Stimulated activated naive CD8-positive, alpha-beta T cell treated with anti-CD3 and anti-CD28 coated beads, Interleukin-15, Interleukin-2, amounts not matched to agents 100 U/mL and 50 U/mL, for 24 hours (primary cell): ENCODE measurements at regions not wholly inside any gene's neighbourhood (a gene's known extent, or its start where the extent isn't known, plus 50 kb on each side); places are given as distances from the start of the nearest gene placed in this dataset.

Experiments used
- ATAC-seq: fragments of 150-1000 bp; cut with Tn5 transposase; one replicate; pipeline ENCODE4 v1.10.0; 2021
- DNase-seq: peaks from one replicate; pipeline ENCODE4 v3.0.0; 2021

DNA sequence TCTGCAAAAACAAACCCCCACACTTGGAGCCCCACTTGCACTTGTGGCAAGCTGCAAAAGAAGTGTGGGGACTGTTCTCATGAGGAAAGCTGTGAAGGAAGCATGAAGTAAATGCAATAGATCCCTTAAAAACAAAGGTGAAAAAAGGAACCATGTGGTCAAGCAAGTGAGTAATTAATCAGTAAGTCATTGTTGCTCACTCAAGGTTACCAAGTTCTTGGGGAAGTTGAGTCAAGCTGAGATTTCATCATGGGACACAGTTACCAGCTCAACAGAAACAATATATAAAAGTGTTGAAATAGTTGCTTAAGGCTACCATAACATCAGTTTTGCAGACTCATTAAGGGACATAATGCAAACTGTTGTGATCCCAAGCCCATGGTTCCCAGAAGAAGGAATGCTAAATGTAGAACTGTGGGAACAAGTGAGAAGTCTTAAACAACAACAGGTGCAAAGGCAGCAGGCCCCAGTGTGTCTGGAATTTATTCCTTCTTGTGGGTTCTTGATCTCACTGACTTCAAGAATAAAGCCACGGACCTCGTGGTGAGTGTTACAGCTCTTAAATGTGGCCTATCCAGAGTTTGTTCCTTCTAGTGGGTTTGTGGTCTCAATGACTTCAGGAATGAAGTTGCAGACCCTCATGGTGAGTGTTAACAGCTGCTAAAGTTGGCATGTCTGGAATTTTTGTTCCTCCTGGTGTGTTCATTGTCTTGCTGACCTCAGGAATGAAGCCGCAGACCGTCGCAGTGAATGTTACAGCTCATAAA is 336.3 kb upstream of the RBMY1B start:
- ATAC-seq (no peak), DNase-seq (no peak)

- no peak for DNase-seq
These were observed 335.6 kb upstream of the RBMY1B start for GRCh38 chrY:21175505-21175904.

DNA sequence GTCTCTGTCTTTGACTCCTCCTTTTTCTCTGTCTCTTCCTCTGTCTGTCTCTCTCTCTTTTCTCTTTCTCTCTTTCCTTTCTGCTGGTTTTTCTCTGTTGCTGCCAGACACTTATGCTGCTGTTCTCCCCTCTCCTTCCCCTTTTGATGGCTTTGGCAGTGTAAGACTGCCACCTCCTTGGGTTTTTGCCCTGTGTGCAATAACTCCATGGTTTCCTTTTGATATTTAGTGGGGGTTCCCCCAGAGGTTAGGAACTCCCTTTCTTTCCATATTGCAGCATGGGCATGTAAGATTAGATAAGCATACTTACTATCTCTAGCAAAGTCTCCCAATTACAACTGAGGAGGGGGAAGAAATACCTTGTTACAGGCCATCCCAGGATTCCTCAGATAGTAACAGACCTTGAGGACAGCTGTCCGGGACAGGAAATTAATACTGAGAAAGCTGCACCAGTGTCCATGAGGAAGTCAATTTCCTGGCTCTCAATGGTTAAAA is 333.8 kb upstream of the RBMY1B start:
- ATAC-seq, result no peak
- DNase-seq, result no peak

More at GRCh38 chrY:21175505-21175904, 335.6 kb upstream of the RBMY1B start:
- ATAC-seq, result no peak

DNA sequence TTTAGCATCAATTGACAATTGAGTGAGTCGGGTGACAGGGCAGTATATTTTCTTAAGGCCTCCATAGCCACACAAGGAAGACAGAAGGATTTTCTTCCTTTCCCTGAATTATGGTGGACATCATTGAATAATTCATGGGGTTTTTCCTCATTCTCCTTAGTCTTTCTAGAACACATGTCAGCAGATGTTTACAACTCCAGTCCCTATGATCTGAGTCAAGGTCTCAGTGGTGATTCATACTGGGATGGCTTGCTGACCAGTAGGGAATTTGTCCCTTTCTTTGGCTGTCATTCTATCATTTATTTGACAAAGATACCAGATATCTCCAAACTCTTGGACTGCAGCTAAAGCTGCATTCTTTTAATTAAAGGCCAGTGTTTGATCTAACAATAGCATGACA is 332.9 kb upstream of the RBMY1B start:
- ATAC-seq, result no peak
- no peak for DNase-seq

GRCh38 chrY:21180921-21181320 is 330.2 kb upstream of the RBMY1B start:
- ATAC-seq, result peak; percentile 68
- DNase-seq, result peak; percentile 8

DNA sequence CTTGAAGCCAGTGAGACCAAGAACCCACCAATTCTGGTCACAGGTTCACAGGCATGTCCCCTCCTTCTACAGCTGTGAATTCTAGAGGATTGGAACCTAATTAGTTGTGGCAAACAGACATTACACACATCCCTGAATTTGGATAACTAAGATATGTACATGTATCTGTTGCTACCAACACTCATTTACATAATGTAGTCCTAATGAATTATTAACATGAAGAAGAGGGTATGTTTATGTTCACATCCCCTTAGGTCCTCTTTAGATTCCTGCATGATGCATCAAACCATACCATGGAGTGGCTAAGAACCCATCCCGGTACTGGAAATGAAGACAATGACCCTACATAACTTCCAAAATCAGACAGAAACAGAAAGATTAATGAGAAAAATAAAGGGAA is 326.9 kb upstream of the RBMY1B start:
- ATAC-seq (no peak), DNase-seq (no peak)

- DNase-seq (no peak), ATAC-seq (no peak)
These were observed 325.6 kb upstream of the RBMY1B start for GRCh38 chrY:21185419-21186105.

DNA sequence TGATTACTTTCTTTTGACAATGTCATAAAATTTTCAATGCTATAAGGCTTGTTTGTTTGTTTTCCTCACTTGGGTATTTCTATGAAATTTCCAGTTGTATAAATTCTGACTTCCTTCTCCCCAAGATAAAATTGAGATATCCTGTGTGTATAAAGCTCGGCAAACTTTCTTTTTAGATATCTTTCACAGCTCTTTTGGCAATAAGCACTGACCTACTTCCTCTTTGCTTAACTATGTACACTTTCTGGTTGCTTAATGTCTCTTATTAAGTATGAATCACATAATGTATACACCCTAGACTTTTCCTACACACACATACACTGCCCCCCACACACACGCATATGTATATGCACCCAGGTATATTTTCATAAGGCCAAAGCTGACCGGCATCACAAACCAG is 318.4 kb upstream of the RBMY1B start:
- no peak for ATAC-seq
- DNase-seq, result no peak

- no peak for DNase-seq
- ATAC-seq, result no peak
These were observed 310.9 kb upstream of the RBMY1B start for GRCh38 chrY:21200246-21200645.

GRCh38 chrY:21227849-21228248 is 283.3 kb upstream of the RBMY1B start:
- DNase-seq (no peak), ATAC-seq (no peak)

- peak; percentile 68 for ATAC-seq
- no peak for DNase-seq
These were observed 270.9 kb upstream of the RBMY1B start for GRCh38 chrY:21240221-21240620.

GRCh38 chrY:21240662-21241310 is 270.4 kb upstream of the RBMY1B start:
- DNase-seq (no peak), ATAC-seq (no peak)

GRCh38 chrY:21242793-21243192 is 268.3 kb upstream of the RBMY1B start:
- DNase-seq (no peak), ATAC-seq (no peak)

DNA sequence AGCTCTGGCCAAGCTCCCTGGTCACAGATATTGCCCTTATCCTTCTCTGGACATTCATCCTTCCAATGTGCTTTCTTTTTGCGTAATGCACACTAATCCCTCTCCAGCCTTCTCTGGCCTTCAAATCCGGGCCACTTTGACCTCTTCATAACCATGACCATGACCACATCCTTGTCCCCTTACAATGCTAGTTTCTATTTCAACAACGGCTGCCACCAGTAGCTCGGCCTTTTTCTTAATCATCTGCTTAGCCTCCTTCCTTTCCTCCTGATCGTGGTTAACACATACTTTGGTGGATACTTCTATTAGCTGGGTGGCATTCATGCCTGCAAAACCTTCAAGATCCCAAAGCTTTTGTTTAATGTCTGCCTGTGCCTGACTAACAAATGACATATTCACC is 264.4 kb upstream of the RBMY1B start:
- DNase-seq (no peak), ATAC-seq (no peak)

GRCh38 chrY:21248591-21248990 is 262.5 kb upstream of the RBMY1B start:
- ATAC-seq (peak; percentile 48), DNase-seq (no peak)

GRCh38 chrY:21253455-21254248 is 257.5 kb upstream of the RBMY1B start:
- DNase-seq (no peak), ATAC-seq (no peak)

DNA sequence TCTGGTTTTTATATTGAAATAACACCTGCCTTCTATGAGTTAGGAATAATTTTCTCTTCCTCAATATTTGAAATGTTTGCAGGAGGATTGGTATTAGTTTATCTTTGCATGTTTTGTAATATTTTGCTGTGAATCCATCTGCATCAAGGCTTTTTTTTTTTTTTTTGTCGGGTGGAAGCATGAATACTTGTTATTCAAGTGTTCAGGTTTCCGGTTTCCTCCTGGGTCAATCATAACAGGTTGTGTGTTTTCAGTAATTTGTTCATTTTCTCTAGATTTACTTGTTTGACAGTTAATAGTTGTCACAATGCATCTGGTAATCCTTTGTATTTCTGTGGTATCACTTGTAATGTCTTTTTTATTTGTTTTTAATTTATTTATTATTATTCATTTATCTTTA is 256.7 kb upstream of the RBMY1B start:
- ATAC-seq (no peak), DNase-seq (no peak)

DNA sequence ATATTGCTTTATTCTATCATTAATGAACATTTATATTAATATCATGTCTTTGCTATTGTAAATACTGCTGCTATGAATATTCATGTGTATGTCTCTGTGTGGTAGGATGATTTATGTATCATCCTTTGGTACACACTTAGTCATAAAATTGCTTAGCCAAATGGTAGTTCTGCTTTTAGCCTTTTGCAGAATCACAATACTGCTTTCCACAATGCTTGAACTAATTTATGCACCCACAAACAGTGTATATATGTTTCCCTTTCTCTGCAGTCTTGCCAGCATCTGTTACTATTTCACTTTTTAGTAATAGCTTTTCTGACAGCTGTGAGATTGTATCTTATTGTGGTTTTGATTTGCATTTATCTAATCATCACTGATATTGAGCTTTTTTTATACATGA is 254.3 kb upstream of the RBMY1B start:
- peak; percentile 32 for ATAC-seq
- no peak for DNase-seq

- ATAC-seq (no peak), DNase-seq (no peak)
These were observed 251.4 kb upstream of the RBMY1B start for GRCh38 chrY:21259707-21260106.

DNA sequence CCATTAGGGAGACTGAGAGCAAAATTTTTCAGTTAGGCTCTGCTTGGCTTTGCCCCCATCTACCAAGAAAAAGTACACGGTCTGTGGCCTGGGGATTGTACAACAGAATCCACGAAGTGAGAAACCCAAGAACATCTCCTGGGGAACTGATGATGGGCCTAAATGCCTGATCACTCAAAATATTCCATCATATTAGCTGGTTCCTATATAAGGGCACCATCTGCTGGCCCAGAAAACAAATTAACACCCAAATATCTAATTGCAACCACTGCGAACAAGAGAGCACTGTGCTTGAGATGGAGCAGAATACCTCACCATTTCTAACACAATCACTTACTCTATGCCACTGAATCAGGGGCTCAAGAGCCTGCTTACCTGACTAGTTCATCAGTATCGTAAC is 250.8 kb upstream of the RBMY1B start:
- DNase-seq, result no peak
- ATAC-seq, result no peak

DNA sequence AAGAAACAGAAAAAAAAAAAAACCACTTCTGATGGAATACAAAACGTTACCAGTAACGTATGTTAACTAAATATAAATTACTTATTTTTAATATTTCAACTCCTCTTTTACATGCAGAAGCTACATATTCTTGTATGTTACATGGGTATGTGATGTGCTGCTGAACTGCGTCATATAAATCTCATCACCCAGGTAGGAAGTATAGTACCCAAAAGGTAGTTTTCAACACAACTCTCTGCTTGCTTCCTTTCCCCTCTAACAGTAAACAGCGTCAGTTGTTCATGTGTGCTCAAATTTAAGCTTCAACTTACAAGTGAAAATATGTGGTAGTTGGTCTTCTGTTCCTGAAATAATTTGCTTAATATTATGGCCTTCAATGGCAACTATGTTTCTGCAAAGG is 250.0 kb upstream of the RBMY1B start:
- ATAC-seq (no peak), DNase-seq (no peak)

DNA sequence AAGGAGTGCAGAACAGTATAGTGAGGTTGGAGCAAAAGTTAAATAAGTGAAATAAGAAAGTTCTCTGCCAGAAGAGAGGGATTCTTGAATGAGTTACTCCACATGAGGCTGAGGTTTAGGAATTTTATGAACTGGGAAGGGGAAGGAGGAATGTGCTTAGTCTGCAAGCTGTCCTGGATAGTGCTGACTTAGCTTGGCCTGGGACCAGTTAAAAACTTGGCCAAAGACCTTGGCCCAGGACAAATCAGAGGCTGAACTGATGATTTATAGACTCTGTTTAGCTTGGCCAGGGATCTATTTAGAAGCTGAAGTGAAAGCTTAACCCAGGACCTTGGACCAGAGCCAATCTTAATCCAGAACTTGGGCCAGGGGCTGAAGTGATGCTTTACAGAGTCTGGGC is 244.4 kb upstream of the RBMY1B start:
- DNase-seq (no peak), ATAC-seq (no peak)
